NCI-H446 (cell line): ENCODE measurements at regions not wholly inside any gene's neighbourhood (a gene's known extent, or its start where the extent isn't known, plus 50 kb on each side); places are given as distances from the start of the nearest gene placed in this dataset.
"Not testable (repeated sequence)": the region's sequence is repeated elsewhere in the genome, so short reads cannot be mapped to it uniquely, and the experiment has no call there.

Experiments
- DNase-seq, 2 experiments: peaks; one replicate each; lab custom pipeline; 2025; lab: John Stamatoyannopoulos, UW

GRCh38 chr16:33583702-33584101 lies 124.3 kb downstream of the TP53TG3F start:
- DNase-seq: not testable (repeated sequence)

GRCh38 chr16:33588589-33588988 lies 129.2 kb downstream of the TP53TG3F start:
- DNase-seq: not testable (repeated sequence)

GRCh38 chr16:33593344-33593743 lies 133.9 kb downstream of the TP53TG3F start:
- DNase-seq: not testable (repeated sequence)

- not testable (repeated sequence) for DNase-seq
Observed at GRCh38 chr16:33595074-33595473, 135.7 kb downstream of the TP53TG3F start.

GRCh38 chr16:33601029-33601428 lies 141.6 kb downstream of the TP53TG3F start:
- not testable (repeated sequence) for DNase-seq

- DNase-seq: not testable (repeated sequence)
Observed at GRCh38 chr16:33623535-33624077, 164.2 kb downstream of the TP53TG3F start.

GRCh38 chr16:33628895-33629294 lies 169.5 kb downstream of the TP53TG3F start:
- DNase-seq: not testable (repeated sequence)

GRCh38 chr16:33631713-33632112 lies 172.3 kb downstream of the TP53TG3F start:
- not testable (repeated sequence) for DNase-seq

- DNase-seq: not testable (repeated sequence)
Observed at GRCh38 chr16:33634057-33634456, 174.6 kb downstream of the TP53TG3F start.

- DNase-seq: not testable (repeated sequence)
Observed at GRCh38 chr16:33636760-33637159, 177.3 kb downstream of the TP53TG3F start.

- not testable (repeated sequence) for DNase-seq
Observed at GRCh38 chr16:33643270-33643669, 183.9 kb downstream of the TP53TG3F start.

- DNase-seq: not testable (repeated sequence)
Observed at GRCh38 chr16:33643698-33644381, 184.4 kb downstream of the TP53TG3F start.

- DNase-seq: not testable (repeated sequence)
Observed at GRCh38 chr16:33646386-33646785, 187.0 kb downstream of the TP53TG3F start.

GRCh38 chr16:33655756-33656155 lies 196.3 kb downstream of the TP53TG3F start:
- DNase-seq: not testable (repeated sequence)

- DNase-seq: not testable (repeated sequence)
Observed at GRCh38 chr16:33656394-33656793, 197.0 kb downstream of the TP53TG3F start.

GRCh38 chr16:33657717-33658116 lies 198.3 kb downstream of the TP53TG3F start:
- DNase-seq: not testable (repeated sequence)

GRCh38 chr16:33680791-33681190 lies 221.4 kb downstream of the TP53TG3F start:
- not testable (repeated sequence) for DNase-seq

GRCh38 chr16:33700320-33700719 lies 240.9 kb downstream of the TP53TG3F start:
- not testable (repeated sequence) for DNase-seq

- DNase-seq: not testable (repeated sequence)
Observed at GRCh38 chr16:33706845-33707590, 247.6 kb downstream of the TP53TG3F start.

GRCh38 chr16:33707591-33707934 lies 248.2 kb downstream of the TP53TG3F start:
- DNase-seq: not testable (repeated sequence)

GRCh38 chr16:33709856-33710695 lies 250.7 kb downstream of the TP53TG3F start:
- DNase-seq: not testable (repeated sequence)

- DNase-seq: not testable (repeated sequence)
Observed at GRCh38 chr16:33710696-33711087, 251.3 kb downstream of the TP53TG3F start.
